ENCODE measurements at regions not wholly inside any gene's neighbourhood (a gene's known extent, or its start where the extent isn't known, plus 50 kb on each side); places are given as distances from the start of the nearest gene placed in this dataset.

GRCh38 chr15:94925680-94926079 is 694.3 kb downstream of the MCTP2 start:
- TF ChIP-seq ZNF565 (CRISPR knock-in tag; conservative IDR thresholded peaks at IDR 0.05; ENCODE audit: low read depth) (no peak), ZC3H10 (CRISPR knock-in tag; IDR thresholded peaks at IDR 0.05) (no peak), ZFP3 (CRISPR knock-in tag; IDR thresholded peaks at IDR 0.05) (no peak), ZFP30 (CRISPR knock-in tag; IDR thresholded peaks at IDR 0.05) (no peak), ARNTL (CRISPR knock-in tag; IDR thresholded peaks at IDR 0.05; ENCODE audit: borderline replicate concordance, low read depth) (no peak), SNAI2 (CRISPR knock-in tag; IDR thresholded peaks at IDR 0.05) (no peak), ZNF70 (CRISPR knock-in tag; IDR thresholded peaks at IDR 0.05) (no peak), ESRRG (CRISPR knock-in tag; IDR thresholded peaks at IDR 0.05) (no peak)

Data from SK-N-SH treated with all-trans-retinoic acid at 6 μM for 48 hours (cell line).